Liver (tissue), 3 donors: ENCODE measurements at regions not wholly inside any gene's neighbourhood (a gene's known extent, or its start where the extent isn't known, plus 50 kb on each side); places are given as distances from the start of the nearest gene placed in this dataset.

Experiments used
- EGR1 ChIP-seq, 2 donors: IDR thresholded peaks; 2 replicates each; pipeline ENCODE4 v1.6.1; 2016 to 2018; ENCODE audit warnings: antibody characterized with exemption in 2 of 2, low read depth in 2 of 2
- FOXA1 ChIP-seq: IDR thresholded peaks from 2 replicates; pipeline ENCODE4 v1.6.1; 2016; ENCODE audit warnings: antibody characterized with exemption
- FOXA2 ChIP-seq: IDR thresholded peaks from 2 replicates; pipeline ENCODE4 v1.6.1; 2016; ENCODE audit warnings: antibody characterized with exemption
- GABPA ChIP-seq, 2 donors: IDR thresholded peaks in 1 of 2; conservative IDR thresholded peaks in 1 of 2; 2 replicates each; pipeline ENCODE4 v1.6.1; 2016; ENCODE audit warnings: antibody characterized with exemption in 2 of 2, mild to moderate bottlenecking in 1 of 2, moderate library complexity in 1 of 2
- NR2F2 ChIP-seq: IDR thresholded peaks from 2 replicates; pipeline ENCODE4 v1.6.1; 2016; ENCODE audit warnings: antibody characterized with exemption
- SP1 ChIP-seq: IDR thresholded peaks from 2 replicates; pipeline ENCODE4 v1.6.1; 2018; ENCODE audit warnings: antibody characterized with exemption, mild to moderate bottlenecking
- TAF1 ChIP-seq: conservative IDR thresholded peaks from 2 replicates; pipeline ENCODE4 v1.6.1; 2016; ENCODE audit warnings: antibody characterized with exemption, mild to moderate bottlenecking
- TF ChIP-seq, protein P1 (sequence below): fragments of 150-350 bp; IDR thresholded peaks from 2 replicates; pipeline ENCODE4 v1.5.1; 2017; ENCODE audit warnings: improper control_type of control experiment, low read depth, low read length; ENCODE audit not compliant: missing input control
- TF ChIP-seq, protein P2 (sequence below): IDR thresholded peaks from 2 replicates; pipeline ENCODE4 v1.6.1; 2016; ENCODE audit warnings: antibody characterized with exemption, mild to moderate bottlenecking
- TF ChIP-seq, protein P3 (sequence below): IDR thresholded peaks from 2 replicates; pipeline ENCODE4 v1.6.1; 2016; ENCODE audit warnings: antibody characterized with exemption
- TF ChIP-seq, protein P4 (sequence below): IDR thresholded peaks from 2 replicates; pipeline ENCODE4 v1.6.1; 2016; ENCODE audit warnings: antibody characterized with exemption
- TF ChIP-seq, protein P5 (sequence below): IDR thresholded peaks from 2 replicates; pipeline ENCODE4 v1.6.1; 2016; ENCODE audit warnings: antibody characterized with exemption
- donor health status: healthy.
- donor health status: healthy.

DNA sequence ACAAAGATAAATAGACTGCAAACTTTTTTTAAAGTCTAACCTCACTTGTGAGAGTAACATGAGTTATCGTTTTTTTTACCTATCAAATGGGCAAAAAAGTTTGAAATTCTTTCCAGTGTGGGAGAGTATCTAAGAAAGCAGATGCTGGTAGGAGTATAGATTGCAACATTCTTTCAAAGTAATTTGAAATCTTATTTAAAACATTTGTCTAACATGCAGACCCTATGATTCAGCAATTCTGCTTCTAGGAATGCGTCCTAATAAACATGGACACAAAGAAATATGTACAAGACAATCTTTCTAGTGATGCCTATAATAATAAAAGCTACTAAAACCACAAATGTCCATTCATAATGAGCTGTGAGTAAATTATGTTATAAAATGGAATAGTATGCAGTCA lies 110.4 kb upstream of the TMCC3 start:
- TF ChIP-seq, protein P1, sequence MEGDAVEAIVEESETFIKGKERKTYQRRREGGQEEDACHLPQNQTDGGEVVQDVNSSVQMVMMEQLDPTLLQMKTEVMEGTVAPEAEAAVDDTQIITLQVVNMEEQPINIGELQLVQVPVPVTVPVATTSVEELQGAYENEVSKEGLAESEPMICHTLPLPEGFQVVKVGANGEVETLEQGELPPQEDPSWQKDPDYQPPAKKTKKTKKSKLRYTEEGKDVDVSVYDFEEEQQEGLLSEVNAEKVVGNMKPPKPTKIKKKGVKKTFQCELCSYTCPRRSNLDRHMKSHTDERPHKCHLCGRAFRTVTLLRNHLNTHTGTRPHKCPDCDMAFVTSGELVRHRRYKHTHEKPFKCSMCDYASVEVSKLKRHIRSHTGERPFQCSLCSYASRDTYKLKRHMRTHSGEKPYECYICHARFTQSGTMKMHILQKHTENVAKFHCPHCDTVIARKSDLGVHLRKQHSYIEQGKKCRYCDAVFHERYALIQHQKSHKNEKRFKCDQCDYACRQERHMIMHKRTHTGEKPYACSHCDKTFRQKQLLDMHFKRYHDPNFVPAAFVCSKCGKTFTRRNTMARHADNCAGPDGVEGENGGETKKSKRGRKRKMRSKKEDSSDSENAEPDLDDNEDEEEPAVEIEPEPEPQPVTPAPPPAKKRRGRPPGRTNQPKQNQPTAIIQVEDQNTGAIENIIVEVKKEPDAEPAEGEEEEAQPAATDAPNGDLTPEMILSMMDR, result no peak
- TF ChIP-seq, protein P2, sequence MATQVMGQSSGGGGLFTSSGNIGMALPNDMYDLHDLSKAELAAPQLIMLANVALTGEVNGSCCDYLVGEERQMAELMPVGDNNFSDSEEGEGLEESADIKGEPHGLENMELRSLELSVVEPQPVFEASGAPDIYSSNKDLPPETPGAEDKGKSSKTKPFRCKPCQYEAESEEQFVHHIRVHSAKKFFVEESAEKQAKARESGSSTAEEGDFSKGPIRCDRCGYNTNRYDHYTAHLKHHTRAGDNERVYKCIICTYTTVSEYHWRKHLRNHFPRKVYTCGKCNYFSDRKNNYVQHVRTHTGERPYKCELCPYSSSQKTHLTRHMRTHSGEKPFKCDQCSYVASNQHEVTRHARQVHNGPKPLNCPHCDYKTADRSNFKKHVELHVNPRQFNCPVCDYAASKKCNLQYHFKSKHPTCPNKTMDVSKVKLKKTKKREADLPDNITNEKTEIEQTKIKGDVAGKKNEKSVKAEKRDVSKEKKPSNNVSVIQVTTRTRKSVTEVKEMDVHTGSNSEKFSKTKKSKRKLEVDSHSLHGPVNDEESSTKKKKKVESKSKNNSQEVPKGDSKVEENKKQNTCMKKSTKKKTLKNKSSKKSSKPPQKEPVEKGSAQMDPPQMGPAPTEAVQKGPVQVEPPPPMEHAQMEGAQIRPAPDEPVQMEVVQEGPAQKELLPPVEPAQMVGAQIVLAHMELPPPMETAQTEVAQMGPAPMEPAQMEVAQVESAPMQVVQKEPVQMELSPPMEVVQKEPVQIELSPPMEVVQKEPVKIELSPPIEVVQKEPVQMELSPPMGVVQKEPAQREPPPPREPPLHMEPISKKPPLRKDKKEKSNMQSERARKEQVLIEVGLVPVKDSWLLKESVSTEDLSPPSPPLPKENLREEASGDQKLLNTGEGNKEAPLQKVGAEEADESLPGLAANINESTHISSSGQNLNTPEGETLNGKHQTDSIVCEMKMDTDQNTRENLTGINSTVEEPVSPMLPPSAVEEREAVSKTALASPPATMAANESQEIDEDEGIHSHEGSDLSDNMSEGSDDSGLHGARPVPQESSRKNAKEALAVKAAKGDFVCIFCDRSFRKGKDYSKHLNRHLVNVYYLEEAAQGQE, result no peak
- no peak for TF ChIP-seq NR2F2
- TF ChIP-seq, protein P3, sequence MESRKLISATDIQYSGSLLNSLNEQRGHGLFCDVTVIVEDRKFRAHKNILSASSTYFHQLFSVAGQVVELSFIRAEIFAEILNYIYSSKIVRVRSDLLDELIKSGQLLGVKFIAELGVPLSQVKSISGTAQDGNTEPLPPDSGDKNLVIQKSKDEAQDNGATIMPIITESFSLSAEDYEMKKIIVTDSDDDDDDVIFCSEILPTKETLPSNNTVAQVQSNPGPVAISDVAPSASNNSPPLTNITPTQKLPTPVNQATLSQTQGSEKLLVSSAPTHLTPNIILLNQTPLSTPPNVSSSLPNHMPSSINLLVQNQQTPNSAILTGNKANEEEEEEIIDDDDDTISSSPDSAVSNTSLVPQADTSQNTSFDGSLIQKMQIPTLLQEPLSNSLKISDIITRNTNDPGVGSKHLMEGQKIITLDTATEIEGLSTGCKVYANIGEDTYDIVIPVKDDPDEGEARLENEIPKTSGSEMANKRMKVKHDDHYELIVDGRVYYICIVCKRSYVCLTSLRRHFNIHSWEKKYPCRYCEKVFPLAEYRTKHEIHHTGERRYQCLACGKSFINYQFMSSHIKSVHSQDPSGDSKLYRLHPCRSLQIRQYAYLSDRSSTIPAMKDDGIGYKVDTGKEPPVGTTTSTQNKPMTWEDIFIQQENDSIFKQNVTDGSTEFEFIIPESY, result no peak
- TF ChIP-seq FOXA2, result no peak
- TF ChIP-seq, protein P4, sequence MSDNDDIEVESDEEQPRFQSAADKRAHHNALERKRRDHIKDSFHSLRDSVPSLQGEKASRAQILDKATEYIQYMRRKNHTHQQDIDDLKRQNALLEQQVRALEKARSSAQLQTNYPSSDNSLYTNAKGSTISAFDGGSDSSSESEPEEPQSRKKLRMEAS, result no peak
- TF ChIP-seq TAF1, result no peak
- TF ChIP-seq SP1, result no peak
- no peak for TF ChIP-seq GABPA (IDR thresholded peaks at IDR 0.05 in 1 of 2, conservative IDR thresholded peaks at IDR 0.05 in 1 of 2)
- TF ChIP-seq, protein P5, sequence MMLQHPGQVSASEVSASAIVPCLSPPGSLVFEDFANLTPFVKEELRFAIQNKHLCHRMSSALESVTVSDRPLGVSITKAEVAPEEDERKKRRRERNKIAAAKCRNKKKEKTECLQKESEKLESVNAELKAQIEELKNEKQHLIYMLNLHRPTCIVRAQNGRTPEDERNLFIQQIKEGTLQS, result no peak
- no peak for TF ChIP-seq EGR1 (IDR thresholded peaks at IDR 0.05; ENCODE audit: low read depth in 2 of 2)
- no peak for TF ChIP-seq FOXA1
